Stimulated activated naive CD4-positive, alpha-beta T cell treated with Interleukin-2 at 50 U/mL for 16 hours (primary cell): ENCODE measurements at regions not wholly inside any gene's neighbourhood (a gene's known extent, or its start where the extent isn't known, plus 50 kb on each side); places are given as distances from the start of the nearest gene placed in this dataset.
"Not testable (repeated sequence)": the region's sequence is repeated elsewhere in the genome, so short reads cannot be mapped to it uniquely, and the experiment has no call there.

Experiments
- DNase-seq: peaks from one replicate; lab custom pipeline; 2025; lab: John Stamatoyannopoulos, UW

DNA sequence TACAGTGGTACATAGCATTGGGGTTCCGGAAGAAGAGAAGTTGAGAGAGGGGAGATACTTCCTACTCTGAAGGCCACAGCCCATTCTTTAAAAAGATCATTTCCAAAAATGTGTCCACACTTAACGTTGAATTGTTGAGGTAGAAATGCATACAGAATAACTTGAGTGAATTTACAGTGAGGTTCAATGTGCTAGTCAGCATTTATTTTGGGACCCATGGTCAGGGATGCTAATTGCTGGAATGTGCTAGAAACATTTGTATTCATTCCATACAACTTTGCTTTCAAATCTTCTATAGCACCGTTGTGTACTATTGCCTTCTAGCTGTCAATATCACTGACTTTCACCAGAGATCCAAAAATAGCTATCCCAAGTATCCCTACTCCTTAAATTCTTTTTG, 325.9 kb downstream of the SATB2 start:
- DNase-seq = no peak

DNA sequence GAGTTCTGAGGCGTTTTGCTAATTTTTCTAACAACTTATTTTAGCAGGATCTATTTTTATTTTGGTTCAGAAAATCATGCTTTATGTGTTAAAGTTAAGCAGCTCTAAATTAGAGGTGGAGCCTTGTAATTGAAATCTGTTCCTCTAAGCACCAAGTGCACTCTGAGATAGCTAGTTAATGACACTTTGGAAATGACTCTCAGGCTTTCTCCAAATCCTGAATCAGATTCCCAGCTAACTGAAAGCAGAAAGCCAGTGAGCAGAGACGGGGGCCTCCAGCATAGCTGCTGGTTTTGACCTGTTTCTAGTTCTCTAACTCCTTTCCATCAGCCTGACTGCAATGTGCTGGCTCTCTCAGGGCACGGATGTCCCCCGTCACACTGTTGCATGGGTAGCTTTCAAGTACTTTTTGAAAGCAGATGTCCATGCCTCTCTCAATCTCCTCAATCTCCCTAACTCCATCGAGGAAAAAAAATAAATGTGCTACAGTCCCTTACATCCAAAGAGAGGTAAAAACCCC, 326.5 kb downstream of the SATB2 start:
- no peak for DNase-seq

DNA sequence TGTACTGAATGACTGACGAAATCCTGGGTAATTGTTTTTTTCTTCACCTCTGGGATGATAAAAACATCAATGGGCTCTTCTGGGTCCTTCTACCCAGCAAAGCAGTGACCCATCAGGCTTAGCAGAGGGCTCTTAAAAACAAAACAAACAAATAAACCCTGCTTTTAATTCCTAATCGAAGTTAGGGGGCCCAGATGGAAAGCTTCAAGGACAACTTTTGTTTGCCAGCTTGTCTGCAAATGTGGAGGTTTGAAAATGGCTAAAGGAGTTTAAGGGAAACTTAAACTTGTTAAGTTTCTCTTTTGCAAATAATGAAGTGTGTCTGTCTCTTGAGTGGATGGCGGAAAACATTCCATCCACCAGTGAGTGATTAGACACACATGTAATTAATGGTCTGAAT, 327.2 kb downstream of the SATB2 start:
- no peak for DNase-seq

DNA sequence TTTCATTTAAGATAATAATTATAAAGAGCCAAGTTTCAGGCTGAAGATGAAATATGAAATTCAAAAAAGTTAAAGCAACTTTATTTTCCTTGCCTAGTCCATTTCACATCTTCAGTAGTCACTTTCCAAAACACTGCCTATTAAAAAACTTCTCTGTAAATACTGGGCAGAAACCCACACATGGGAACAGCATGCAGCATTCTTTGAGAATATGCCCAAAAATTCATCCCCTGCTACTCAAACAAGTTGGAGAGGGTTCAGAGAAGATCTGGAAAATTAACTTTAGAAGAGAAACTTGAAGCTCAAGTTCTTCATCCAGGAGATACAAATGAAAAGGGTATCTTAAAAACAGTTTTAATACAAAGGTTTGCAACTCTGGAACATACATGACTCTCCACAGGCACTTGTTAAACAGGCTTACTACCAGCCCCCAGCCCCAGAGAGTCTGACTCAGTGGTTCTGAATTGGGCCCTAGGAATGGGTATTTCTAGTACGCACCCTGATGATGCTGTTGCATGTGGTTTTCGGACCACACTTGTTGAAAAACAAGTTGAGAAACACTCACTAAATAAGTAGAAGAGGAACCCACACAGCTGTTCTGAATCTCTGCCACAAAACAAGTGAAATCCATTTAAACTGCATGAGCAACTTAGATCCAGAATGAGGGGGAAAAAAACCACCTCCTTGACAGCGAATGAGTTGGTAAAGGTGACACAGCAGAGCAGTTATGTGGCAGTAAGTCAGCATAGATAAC, 329.1 kb downstream of the SATB2 start:
- no peak for DNase-seq

DNA sequence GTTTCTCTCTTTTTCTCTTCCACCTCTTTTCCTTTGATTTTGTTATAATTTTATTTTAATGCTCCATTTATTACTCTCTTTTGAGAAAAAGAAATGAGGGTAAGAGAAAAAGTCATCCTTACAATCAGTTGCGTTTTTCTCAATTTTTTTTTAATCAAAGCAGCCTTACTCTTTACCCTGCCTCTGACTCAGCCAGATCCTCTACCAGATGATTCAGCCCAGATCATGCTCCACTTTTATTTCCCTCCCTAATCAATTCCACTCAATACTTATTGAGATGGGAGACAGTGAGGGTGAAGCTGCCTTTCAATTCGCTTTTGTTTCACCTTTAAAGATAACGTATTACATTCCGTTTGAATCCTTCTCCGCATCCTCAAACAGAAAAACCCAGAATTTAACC, 337.9 kb downstream of the SATB2 start:
- DNase-seq = no peak

DNA sequence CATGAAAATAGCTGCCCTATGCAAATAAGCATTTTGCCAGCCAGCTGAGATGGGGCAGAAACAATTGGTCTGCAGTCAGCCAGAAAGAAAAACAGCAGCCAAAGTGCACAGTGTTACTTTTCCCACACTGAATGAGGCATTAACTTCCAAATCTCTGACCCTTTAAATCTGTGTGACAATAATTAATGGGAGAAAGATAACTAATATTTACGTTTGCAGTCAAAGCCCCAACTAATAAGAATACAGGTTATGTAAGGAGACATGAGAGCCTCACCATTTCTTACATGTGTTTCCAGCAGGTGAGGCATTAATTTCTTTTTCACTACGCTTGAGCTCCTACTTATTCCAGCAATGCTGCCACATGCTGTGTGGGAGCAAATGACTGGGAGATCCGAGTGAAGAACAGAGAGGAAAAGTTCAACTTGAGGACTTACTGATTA, 339.0 kb downstream of the SATB2 start:
- DNase-seq = no peak

DNA sequence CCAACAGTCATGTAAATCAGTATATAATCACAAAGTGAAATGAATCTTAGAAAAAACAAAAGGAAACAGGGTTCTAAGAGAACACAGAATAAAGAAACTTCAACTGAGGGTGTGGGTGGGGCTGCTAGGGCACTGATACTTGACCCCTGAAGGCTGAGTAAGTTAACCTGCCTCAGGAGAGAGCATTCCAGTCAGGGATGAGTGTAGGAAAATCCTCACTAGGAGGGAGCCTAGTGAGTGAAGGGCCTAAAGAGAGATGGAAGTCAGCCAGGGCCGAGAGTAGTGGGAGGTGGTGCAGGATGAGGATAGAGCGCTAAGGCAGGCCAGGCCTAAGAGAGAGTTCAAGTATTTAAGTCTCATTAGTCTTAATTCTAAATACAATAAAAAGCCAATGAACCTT, 342.6 kb downstream of the SATB2 start:
- no peak for DNase-seq

DNA sequence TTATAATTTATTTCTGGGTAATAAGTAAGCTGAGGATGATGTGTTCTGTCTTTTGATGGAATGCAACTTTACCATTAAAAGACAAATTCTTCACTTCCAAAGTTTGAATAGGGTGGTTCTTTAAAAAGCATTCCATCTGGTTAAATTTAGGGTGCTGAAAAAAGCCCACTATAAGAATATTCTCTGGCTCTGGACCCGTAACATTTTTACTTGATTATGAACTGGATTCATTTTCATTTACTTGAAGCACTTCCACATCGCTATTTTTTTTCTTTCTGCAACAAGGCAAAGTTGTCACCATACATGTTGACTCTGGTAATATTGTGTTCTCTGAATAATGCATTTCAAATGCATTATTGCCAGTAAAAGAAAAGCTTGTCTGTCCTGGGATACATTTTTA, 344.6 kb downstream of the SATB2 start:
- DNase-seq = no peak

DNA sequence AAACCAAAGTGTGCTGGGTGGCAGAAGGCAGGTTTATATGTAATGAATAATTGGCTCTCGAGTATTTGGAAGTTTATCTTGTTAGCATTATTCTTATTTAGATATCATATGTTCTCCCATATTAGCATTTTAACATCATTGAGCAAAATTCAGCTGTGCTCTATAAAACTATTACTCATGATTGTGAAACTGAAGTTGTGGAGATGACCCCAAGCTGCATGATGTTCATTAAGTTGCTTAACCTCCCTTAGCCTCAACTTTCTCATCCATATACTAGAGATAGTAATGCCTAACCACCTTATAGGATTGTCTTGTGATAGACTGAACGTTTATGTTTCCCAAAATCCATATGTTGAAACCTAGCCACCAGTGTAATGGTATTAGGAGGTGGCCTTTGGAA, 346.3 kb downstream of the SATB2 start:
- DNase-seq = no peak

DNA sequence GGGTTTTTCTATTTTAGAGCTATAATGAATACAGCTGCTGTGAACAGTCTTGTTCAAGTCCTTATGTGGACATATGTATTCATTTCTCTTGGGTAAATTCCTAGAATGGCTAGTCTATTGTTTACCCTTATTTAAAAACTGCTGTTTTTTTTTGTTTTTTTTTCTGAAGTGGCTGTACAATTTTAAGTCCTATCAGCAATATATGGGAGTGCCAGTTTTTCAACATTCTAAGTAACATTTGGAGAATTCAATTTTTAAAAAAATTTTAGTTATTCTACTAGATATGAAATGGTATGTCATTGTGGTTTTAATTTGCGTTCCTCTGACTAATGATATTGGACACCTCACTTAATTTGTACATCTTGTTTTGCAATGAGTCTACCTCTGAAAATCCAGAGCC, 349.7 kb downstream of the SATB2 start:
- no peak for DNase-seq

DNA sequence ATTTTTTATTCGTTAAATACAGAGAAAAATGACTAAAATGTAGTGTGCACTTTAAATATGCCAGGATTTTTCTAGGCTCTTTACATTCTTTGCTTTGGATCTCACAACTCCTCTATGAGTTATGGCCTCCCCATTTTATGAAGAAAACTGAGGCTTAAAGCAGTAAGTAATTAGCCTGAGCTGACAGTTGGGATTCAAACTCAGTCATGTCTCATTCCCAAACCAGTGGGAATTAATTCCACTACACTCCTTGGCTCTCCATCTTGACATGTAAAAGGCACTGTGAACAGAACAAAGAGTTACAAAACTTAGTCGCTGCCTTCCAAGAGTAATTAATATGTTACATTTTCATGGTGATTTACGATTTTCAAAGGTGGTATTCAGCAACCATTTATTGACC, 351.9 kb downstream of the SATB2 start:
- no peak for DNase-seq

DNA sequence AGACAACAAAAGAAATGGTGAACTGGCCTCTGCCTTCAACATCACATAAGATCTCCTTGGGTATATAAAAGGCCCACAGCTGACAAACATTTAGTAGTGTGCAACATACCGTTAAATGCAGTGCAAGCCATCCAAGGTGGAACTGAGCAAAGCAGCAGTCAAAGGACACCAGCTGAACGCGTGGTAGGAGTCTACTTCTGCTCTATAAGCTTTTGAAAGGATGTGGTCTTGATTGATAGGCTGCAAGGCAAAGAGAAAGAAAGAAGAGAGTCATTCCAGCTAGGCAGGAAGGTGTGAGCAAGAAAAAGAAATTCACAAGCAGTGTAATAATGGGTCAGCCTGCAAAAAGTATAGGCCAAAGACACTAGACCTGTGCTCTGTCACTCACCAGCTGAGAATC, 356.3 kb downstream of the SATB2 start:
- DNase-seq = no peak

DNA sequence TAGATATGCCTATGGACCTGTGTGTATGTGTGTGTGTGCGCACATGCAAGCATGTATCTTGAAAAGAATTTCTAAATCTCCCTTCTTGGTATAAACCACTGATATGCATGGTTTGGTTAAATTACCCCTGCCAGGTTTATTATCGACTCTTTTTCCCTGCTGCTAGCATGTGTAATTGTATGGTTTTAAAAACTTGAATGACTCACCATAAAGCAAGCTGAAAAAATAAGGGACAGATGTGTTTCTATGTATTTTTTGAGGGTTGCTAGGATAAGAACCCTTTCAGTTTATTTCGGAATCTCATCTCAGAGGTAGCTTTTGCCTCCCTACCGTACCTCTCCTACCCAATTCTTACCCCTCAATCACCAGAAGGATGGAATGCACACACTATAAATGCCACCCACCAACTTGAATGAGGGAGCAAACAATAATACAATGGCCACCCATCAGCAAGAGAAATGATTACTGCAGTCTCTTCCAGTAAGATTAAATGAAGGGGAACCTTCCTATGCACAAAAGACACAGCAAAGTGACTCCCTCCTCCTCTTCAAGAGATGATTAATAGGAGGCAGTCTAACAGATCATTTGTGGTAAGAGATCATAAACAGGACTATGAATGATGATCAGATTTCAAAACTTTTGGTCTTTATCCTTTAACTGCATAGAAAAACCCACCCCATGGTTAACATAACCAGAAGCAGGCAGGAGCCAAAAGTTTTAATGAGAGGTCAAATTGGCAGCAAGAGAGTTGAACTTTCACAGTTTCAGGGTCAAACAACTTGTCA, 357.2 kb downstream of the SATB2 start:
- no peak for DNase-seq

DNA sequence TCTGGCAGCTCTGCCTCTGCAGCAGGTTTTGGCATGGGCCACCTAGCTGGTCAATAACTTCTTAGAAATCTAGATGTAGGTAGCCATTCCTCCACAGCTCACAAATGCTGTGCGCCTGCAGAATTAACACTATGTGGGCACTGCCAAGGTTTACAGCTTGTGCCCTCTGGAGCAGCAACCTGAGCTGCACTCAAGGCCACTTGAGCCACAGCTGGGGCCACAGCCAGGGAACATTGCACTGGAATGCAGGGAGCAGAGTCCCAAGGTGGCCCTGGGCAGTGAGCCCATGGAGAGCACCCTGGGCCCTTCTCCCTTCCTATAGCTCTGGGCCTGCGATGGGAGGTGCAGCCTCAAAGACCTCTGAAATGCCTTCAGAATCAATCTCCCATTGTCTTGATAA, 365.3 kb downstream of the SATB2 start:
- no peak for DNase-seq

DNA sequence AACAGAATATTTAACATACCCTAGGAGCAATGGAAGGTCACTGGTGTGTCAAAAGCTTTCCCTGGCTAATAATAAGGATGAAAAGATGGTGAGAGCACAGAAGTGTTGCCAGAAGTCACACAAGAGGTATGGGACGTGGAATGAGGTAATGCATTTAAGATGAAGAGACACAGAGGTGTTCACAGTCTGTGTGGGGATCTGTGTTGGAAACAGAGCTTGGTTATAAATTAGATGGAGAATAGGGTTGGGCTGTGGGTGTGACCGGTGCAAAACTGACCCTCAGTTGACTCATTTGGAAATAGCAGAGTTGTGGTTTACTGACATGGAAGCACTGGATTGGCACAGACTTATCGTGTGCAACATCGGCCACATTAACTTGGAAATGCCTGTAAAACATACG, 372.5 kb downstream of the SATB2 start:
- DNase-seq = no peak

DNA sequence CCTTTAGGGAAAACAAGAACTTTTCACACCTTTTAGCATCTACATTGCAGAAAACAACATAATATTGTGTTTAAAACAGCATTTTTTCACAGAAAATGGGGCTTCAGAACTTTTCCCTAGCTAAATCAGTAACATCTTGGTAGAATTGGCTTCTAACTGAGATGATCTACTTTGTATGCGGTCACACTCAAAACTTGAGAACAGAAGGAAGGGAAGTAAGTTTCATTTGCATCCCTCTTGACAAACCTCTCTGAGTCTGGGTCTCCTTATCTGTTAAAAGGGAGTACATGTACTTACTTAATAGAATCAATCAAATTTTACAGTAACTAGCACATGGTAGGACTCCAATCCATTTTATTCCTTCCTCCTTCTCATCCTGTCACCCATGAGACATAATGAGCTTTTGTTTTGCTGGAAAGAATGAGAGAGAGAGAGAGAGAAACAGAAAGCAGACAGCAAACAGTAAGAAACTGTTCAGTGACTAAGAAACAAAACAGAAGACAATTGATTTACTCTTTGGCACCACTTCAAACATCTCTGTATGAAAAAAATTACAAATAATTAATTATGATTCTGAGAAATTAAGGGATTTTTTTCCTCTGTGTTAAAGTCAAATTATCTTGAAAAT, 387.3 kb downstream of the SATB2 start:
- no peak for DNase-seq

DNA sequence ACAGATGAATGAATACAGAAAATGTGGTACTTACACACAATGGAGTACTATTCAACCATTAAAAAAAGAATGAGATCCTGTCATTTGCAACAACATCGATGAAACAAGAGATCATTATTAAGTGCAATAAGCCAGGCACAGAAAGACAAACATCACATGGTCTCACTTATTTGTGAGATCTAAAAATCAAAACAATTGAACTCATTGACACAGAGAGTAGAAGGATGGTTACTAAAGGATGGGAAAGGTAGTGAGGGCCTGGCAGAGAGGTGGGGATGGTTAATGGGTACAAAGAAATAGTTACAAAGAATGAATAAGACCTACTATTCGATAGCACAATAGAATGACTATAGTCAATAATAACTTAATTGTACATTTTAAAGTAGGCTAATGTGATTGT, 393.5 kb downstream of the SATB2 start:
- DNase-seq = no peak

DNA sequence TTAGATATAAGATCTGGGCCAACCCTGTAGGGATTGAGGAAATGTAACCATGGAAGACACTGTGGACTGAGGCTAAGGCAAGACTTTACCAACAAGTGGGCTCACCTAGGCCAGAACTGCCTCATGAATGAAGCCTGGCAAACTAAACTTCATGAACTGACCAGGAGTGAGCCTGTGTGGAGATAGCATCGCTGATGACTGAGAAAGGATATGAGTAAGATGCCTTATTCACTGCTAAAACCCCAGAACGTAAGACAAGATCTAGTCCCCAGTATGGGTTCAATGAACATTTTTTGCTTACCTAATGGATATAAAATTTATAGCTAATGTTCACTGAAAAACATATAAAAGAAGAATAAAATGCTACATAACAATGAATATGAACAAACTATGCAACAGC, 399.8 kb downstream of the SATB2 start:
- DNase-seq = no peak

DNA sequence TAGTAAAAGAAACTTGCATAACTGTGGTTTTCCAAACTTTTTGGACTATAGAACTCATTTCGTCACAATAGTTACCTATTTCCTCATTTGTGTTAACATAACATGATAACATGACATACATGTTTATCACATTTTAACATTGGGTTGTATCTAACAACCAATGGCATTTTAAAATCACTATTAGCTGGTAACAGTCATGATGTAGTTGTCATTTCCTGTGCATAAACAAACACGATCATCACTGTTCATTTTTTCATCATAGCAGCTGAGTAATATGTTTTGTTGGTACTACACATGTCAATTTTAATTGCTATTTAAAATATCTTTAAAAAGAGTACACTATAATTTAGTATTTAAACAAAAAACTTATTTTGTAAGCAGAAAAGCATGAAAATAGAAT, 402.4 kb downstream of the SATB2 start:
- no peak for DNase-seq

DNA sequence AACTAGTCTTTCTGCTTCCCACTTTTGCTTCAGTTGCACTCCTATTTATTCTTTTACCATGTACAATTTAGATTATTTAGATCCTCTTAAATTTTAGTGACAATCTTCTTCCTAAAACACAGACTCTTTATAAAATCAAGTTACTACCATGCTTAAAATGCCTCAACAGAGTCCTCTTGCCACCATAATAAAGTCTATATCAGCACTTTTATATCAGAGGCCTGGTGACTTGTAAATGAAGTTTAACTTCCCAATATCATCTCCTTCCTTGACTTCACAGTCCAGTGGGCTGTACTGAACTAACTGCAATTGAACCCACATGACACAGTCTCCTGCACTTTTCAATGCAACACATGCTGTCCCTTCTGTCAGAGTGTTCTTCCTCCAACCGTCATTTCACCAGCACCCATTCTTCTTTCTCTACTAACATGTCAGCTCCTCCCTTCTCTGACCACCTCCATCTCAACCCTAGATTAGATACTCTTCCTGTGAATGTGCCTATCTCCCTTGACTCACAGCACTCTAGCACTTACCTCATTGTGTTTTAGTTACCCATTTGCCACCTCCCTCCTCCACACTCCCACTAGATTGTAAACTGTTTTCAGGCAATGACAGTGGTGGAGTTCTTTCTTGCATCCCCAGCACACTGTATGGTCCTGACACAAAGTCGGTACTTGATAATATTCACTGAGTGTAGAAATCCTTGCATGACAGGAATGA, 414.9 kb downstream of the SATB2 start:
- DNase-seq = no peak

DNA sequence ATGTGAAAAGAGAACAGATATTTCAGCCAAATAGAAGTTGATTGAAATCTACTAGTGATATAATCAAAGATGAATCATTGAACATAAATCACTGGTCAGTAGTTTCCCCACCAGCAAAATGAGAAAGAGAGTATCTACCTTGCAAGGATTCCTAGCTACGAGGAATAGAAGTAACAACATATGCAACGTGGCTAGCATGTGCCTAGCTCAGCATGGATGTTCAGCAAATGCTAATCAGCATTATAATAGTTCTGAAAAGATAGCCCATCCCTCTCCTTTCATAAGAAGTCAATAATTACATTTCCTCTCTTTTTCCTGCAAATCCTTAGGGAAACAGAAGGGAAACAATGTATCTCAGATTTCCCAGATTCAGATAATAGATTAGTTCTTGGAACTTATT, 417.2 kb downstream of the SATB2 start:
- DNase-seq = no peak

DNA sequence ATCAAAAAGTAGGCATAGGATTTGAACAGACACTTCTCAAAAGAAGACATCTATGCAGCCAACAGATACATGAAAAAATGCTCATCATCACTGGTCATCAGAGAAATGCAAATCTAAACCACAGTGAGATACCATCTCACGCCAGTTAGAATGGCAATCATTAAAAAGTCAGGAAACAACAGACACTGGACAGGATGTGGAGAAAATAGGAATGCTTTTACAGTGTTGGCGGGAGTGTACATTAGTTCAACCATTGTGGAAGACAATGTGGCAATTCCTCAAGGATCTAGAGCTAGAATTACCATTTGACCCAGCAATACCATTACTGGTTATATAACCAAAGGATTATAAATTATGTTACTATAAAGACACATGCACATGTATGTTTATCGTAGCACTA, 424.0 kb downstream of the SATB2 start:
- not testable (repeated sequence) for DNase-seq
